ENCODE measurements at regions not wholly inside any gene's neighbourhood (a gene's known extent, or its start where the extent isn't known, plus 50 kb on each side); places are given as distances from the start of the nearest gene placed in this dataset.

- TF ChIP-seq CTCF (conservative IDR thresholded peaks at IDR 0.05; ENCODE audit: low read depth, low read length) (no peak), USF2 (IDR thresholded peaks at IDR 0.05; ENCODE audit: low read depth, low read length) (no peak), POLR2A (IDR thresholded peaks at IDR 0.05; ENCODE audit: low read depth, low read length) (no peak), MXI1 (IDR thresholded peaks at IDR 0.05; ENCODE audit: borderline replicate concordance, low read depth, low read length) (no peak), FOS (IDR thresholded peaks at IDR 0.05; ENCODE audit: low read depth, low read length) (no peak), ELK1 (IDR thresholded peaks at IDR 0.05; ENCODE audit: borderline replicate concordance, low read depth, low read length) (no peak)
Observed at GRCh38 chr18:34411952-34412351, 187.2 kb upstream of the NOL4 start.
